HL-60 (cell line): ENCODE measurements at regions not wholly inside any gene's neighbourhood (a gene's known extent, or its start where the extent isn't known, plus 50 kb on each side); places are given as distances from the start of the nearest gene placed in this dataset.

Experiments used
- DNase-seq, 2 experiments: peaks; one replicate each; pipeline ENCODE4 v3.0.0-alpha.2; 2010 to 2020; ENCODE audit warnings: low read depth in 1 of 2, low spot score in 1 of 2
- H3K27ac ChIP-seq: fragments of 250-450 bp; sonication (Bioruptor Pico); replicated peaks from 2 replicates; pipeline ENCODE4 v1.5.1; 2020; ENCODE audit warnings: mild to moderate bottlenecking, moderate library complexity
- H3K27me3 ChIP-seq: fragments of 250-450 bp; sonication (Bioruptor Pico); 2 replicates; pipeline ENCODE4 v1.5.1; 2021; ENCODE audit warnings: mild to moderate bottlenecking, moderate library complexity; ENCODE audit not compliant: insufficient read depth, poor library complexity, severe bottlenecking
- H3K4me3 ChIP-seq: replicated peaks from 2 replicates; pipeline ENCODE4 v1.5.1; 2011; ENCODE audit warnings: mild to moderate bottlenecking, control low read depth, low read length; ENCODE audit not compliant: insufficient read depth
- GABPA ChIP-seq: IDR thresholded peaks from 2 replicates; pipeline ENCODE4 v1.6.1; 2012; ENCODE audit warnings: low read depth
- POLR2AphosphoS5 ChIP-seq: IDR thresholded peaks from 2 replicates; pipeline ENCODE4 v1.6.1; 2012; ENCODE audit warnings: low read depth
- SPI1 ChIP-seq: IDR thresholded peaks from 2 replicates; pipeline ENCODE4 v1.6.1; 2012; ENCODE audit warnings: low read depth, mild to moderate bottlenecking, borderline replicate concordance
- TF ChIP-seq, protein P1 (sequence below): IDR thresholded peaks from 2 replicates; pipeline ENCODE4 v1.6.1; 2012; ENCODE audit warnings: low read depth; ENCODE audit not compliant: insufficient replicate concordance
- TF ChIP-seq, protein P2 (sequence below): IDR thresholded peaks from one replicate; pipeline ENCODE4 v1.5.1; 2011; ENCODE audit warnings: low read length, control low read depth, inconsistent platforms; ENCODE audit not compliant: insufficient read depth

- H3K27ac ChIP-seq: no peak overlapping the region; the same call in 1 of the 2 replicates
- no peaks in the 10 kb centered on the region for H3K27me3 ChIP-seq
Measured at GRCh38 chr4:174578366-174578765, 56.1 kb upstream of the HPGD start.

DNA sequence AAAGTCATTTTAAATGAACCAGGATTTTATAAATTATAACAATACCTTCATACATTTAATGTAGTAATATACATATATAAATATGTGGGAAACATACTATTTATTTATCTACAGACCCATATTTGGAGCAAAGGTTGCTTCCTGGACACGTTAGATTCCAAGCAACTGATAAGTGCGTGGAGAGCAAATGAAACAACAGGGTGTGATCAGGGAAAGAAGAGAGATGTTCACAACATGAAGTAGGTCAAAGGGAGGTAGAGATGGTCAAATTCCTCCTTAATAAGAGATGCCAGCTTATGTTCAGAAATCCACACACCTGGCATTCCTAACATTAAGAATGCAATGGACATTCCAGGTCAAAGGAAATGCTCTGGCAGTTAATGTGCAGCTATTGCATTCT is 53.1 kb upstream of the HPGD start:
- Histone ChIP-seq H3K27ac (no peak overlapping the region), H3K4me3 (no peak overlapping the region), H3K27me3 (no peaks in the 10 kb centered on the region)
- DNase-seq: no peak
- TF ChIP-seq POLR2AphosphoS5 (no peak), GABPA (no peak), SPI1 (no peak)
- TF ChIP-seq, protein P1, sequence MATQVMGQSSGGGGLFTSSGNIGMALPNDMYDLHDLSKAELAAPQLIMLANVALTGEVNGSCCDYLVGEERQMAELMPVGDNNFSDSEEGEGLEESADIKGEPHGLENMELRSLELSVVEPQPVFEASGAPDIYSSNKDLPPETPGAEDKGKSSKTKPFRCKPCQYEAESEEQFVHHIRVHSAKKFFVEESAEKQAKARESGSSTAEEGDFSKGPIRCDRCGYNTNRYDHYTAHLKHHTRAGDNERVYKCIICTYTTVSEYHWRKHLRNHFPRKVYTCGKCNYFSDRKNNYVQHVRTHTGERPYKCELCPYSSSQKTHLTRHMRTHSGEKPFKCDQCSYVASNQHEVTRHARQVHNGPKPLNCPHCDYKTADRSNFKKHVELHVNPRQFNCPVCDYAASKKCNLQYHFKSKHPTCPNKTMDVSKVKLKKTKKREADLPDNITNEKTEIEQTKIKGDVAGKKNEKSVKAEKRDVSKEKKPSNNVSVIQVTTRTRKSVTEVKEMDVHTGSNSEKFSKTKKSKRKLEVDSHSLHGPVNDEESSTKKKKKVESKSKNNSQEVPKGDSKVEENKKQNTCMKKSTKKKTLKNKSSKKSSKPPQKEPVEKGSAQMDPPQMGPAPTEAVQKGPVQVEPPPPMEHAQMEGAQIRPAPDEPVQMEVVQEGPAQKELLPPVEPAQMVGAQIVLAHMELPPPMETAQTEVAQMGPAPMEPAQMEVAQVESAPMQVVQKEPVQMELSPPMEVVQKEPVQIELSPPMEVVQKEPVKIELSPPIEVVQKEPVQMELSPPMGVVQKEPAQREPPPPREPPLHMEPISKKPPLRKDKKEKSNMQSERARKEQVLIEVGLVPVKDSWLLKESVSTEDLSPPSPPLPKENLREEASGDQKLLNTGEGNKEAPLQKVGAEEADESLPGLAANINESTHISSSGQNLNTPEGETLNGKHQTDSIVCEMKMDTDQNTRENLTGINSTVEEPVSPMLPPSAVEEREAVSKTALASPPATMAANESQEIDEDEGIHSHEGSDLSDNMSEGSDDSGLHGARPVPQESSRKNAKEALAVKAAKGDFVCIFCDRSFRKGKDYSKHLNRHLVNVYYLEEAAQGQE: no peak
- TF ChIP-seq, protein P2, sequence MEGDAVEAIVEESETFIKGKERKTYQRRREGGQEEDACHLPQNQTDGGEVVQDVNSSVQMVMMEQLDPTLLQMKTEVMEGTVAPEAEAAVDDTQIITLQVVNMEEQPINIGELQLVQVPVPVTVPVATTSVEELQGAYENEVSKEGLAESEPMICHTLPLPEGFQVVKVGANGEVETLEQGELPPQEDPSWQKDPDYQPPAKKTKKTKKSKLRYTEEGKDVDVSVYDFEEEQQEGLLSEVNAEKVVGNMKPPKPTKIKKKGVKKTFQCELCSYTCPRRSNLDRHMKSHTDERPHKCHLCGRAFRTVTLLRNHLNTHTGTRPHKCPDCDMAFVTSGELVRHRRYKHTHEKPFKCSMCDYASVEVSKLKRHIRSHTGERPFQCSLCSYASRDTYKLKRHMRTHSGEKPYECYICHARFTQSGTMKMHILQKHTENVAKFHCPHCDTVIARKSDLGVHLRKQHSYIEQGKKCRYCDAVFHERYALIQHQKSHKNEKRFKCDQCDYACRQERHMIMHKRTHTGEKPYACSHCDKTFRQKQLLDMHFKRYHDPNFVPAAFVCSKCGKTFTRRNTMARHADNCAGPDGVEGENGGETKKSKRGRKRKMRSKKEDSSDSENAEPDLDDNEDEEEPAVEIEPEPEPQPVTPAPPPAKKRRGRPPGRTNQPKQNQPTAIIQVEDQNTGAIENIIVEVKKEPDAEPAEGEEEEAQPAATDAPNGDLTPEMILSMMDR: no peak

More at GRCh38 chr4:174578366-174578765, 56.1 kb upstream of the HPGD start:
- H3K4me3 ChIP-seq: no peak overlapping the region
- TF ChIP-seq SPI1 (no peak), POLR2AphosphoS5 (no peak)
- DNase-seq: no peak
